DMS 273 (cell line): ENCODE measurements at regions not wholly inside any gene's neighbourhood (a gene's known extent, or its start where the extent isn't known, plus 50 kb on each side); places are given as distances from the start of the nearest gene placed in this dataset.

Source experiments
- DNase-seq: peaks from one replicate; lab custom pipeline; 2025; ENCODE audit not compliant: unreplicated experiment; lab: John Stamatoyannopoulos, UW

DNA sequence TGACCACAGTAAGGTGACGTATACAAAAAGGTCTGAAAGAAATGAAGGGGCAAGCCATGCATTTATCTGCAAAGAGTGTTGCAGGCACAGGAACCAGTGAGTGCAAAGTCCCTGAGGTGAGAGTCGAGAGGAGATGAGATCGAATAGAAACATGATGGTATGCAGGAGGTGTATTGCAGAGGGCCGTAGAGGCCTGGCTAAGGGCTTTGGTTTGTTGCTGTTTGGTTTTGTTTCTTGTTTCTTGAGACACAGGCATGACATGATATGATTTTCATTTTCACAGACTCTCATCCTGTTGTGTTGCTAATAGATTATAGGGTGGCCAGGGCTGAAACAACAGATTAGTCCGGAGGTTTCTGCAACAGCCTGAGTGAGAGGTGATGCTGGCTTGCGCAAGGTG, 80.4 kb downstream of the HSPH1 start:
- no peak for DNase-seq

DNA sequence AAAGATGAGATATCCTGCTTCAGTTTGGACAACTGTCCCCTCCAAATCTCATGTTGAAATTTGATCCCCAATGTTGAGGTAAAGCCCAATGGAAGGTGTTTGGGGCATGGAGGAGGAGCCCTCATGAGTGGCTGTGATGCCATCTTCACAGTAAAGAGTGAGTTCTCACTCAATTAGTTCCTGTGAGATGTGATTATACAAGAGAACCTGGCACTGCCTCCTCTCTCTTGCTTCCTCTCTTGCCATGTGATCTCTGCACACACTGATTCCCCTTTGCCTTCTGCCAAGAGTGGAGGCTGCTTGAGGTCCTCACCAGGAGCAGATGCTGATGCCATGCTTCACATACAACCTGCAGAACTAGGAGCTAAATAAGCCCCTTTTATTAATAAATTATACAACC, 86.9 kb downstream of the HSPH1 start:
- DNase-seq: no peak

DNA sequence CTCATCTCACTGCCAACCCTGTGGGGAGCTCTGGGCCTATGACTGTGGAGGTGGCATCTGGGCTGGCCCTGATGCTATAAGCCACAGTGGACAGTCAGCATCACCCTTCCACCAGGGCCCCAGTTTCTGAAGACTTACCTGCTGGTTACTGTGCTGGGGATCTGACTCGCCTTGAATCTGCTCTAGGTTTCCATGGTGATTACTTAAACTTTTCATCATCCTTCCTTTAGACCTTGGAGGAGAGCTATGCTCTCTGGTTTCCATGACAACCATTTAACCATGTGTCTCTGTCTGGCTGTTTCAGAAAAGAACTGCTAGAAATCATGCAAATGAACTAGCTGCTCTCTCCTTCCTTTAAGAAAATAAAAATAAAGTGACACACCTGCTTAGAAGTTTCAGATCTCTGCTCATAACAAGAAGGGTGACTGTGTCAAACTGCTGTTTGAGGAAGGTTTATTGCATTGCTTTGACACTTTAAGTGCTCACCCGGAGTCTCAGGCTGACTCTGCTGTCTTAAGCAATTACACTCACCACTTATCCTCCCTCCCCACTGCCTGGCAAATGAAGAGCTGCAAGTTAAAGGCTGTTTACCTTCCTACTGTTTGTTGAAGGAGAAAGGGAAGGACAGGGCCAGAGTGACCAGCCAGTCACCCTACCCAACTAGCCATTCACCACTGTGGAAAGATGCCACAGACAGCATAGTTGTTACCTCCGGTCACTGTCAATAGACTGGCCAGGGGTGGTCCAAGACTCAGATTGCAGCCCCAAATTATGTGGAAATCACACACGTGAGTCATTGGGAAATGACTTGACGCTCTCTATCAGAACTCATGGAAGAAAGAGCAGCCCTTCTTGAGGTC, 87.6 kb downstream of the HSPH1 start:
- DNase-seq: peak; percentile 6

- no peak for DNase-seq
Measured at GRCh38 chr13:31072041-31072440, 89.7 kb downstream of the HSPH1 start.

- no peak for DNase-seq
Measured at GRCh38 chr13:31069808-31070534, 91.7 kb downstream of the HSPH1 start.

DNA sequence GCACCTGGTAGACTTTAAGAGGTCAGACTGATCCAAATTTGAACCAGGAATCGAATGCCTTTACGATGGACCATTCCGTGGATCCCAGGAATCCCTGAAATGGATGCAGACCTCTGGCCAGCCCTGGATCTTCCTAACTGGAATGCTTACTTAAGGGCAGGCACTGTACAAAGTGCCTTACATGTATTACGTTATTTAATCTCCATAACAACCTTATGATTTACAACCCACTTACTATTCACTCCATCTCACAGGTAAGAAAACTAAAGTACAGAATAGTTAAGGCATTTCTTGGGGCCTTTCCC, 93.6 kb downstream of the HSPH1 start:
- no peak for DNase-seq

- DNase-seq: no peak
Measured at GRCh38 chr13:31067416-31068118, 94.1 kb downstream of the HSPH1 start.

- DNase-seq: no peak
Measured at GRCh38 chr13:31064636-31065035, 97.1 kb downstream of the HSPH1 start.

DNA sequence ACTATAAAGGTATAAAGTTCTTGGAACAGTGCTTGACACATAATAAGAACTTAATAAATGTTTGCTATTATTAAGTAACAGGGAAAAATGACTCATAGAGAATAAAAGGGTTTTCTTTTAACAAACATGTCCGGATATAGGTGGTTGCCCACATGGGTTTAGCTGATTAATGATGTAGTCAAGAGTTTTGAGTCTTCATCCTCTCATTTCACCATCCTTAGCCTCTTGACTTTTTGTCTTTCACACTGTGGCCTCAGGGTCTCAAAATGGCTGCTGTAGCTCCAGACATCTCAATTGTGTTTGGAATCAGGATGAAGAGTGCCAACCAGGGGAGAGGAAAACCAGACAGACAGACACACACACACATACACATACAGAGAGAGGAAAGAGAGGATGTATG, 97.9 kb downstream of the HSPH1 start:
- no peak for DNase-seq

DNA sequence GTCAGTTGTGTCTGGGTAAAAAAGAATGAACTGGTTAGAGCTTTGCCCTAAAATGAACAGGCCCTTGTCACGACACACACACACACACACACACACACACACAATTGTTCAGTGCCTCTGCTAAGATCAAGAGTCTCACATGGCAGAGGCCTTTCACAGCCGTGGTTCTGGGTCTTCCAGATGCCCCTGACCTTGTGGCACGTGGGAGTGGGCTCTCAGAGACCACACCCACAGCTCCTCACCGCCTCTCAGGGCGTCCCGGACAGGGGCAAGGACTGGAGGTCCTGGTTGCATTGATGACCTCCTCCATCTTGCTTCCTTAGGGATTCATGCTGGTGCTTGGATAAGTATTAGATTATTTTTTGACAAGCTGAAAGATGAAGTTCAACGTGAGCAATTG, 101.0 kb downstream of the HSPH1 start:
- DNase-seq: no peak

DNA sequence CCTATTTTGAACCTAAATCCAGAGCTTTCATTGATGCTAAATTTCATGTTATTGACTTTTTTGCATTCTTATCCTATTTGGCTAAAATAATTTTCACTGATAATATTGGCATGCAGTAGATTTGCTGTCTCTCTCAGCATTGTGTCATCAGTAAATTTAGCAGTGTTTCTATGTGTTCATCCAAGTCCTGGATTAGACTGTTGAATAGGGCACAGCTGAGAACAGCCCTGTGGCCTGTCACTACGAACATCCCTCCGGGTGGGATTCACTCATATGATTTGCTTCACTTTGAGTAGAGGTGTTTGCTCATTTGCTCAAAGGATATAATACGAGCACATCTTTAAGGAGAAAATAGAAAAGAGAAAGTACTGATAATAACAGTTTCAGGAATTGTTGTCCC, 101.5 kb downstream of the HSPH1 start:
- no peak for DNase-seq

DNA sequence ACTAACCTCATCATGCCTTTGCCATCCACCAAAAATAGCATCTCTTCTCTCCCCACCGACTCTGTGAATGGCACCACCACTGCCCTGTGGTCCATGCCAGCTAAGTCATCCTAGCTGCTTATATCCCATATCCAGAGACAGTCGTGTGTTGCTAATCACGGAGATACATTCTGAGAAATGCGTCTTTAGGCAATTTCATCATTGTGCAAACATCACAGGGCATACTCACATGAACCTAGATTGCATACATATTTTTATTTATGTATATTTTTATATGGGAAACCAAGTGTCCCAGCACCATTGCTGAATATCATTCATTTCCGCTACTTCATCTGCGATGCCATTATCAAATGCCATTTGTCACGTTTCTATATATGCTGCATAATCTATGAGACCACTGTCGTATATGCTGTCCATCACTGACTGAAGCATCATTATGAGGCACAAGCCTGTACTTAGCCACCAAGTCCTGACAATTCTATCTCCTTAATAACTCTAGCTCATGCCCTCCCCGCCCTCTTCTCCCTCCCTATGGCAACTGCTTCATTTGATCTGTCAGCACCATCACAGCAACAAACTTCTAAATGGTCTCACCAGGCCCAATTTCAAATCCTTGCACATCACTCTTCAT, 104.2 kb downstream of the HSPH1 start:
- DNase-seq: no peak

GRCh38 chr13:31056644-31057271, 104.9 kb downstream of the HSPH1 start:
- peak; percentile 2 for DNase-seq

GRCh38 chr13:31055589-31055988, 106.1 kb downstream of the HSPH1 start:
- DNase-seq: no peak

DNA sequence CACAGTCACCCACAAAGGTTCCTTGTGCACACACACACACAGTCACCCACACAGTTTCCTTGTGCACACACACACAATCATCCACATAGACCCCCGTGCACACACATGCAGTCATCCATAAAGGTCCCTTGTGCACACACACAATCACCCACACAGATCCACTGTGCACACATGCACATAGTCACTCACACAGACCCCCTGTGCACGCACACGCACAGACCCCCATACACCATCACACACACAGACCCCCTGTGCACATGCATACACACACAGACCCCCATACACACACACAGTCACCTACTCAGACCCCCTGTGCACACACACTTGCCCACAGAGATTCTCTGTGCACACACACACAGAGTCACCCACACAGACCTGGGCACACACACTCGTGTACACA, 107.1 kb downstream of the HSPH1 start:
- DNase-seq: no peak

GRCh38 chr13:31053896-31054295, 107.8 kb downstream of the HSPH1 start:
- no peak for DNase-seq

DNA sequence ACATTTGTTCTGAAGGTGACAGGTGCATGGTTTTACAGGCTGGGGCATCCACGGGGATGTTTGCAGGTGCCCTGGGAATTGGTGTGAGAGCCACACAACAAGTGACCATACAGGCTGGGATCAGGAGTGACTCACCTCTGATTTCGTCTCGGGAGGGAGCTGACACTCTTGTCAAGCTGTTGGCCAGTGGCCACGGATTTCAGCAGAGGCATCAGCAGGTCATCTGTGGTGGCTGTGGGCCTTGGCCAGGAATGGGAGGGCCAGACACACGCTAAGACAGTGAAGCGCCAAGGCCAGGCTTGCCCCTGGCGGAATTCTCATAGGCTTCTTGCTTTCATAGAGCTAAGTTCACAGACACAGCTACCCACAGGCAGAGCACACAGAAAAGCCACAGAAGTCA, 108.6 kb downstream of the HSPH1 start:
- DNase-seq: no peak

GRCh38 chr13:31052478-31052877, 109.2 kb downstream of the HSPH1 start:
- no peak for DNase-seq

DNA sequence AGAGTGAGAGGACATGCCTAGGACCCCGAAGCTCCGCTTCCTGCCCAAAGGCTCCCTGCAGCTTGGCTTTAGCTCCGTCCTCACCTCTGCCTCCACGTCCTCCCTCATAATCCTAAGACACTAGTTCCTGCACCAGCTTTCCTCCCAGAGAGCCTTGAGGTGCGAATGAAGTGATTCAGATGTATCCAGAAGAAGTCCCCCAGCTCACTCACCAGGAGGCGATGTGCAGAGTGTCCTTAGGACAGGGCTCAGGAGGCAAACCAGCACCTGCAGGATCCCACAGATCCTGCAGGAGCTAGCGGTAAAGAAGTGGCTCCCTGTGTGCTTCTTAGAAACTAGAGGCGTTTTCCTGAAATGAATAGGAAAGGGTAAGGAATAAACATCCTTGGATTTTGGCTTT, 109.7 kb downstream of the HSPH1 start:
- DNase-seq: peak; percentile 2

DNA sequence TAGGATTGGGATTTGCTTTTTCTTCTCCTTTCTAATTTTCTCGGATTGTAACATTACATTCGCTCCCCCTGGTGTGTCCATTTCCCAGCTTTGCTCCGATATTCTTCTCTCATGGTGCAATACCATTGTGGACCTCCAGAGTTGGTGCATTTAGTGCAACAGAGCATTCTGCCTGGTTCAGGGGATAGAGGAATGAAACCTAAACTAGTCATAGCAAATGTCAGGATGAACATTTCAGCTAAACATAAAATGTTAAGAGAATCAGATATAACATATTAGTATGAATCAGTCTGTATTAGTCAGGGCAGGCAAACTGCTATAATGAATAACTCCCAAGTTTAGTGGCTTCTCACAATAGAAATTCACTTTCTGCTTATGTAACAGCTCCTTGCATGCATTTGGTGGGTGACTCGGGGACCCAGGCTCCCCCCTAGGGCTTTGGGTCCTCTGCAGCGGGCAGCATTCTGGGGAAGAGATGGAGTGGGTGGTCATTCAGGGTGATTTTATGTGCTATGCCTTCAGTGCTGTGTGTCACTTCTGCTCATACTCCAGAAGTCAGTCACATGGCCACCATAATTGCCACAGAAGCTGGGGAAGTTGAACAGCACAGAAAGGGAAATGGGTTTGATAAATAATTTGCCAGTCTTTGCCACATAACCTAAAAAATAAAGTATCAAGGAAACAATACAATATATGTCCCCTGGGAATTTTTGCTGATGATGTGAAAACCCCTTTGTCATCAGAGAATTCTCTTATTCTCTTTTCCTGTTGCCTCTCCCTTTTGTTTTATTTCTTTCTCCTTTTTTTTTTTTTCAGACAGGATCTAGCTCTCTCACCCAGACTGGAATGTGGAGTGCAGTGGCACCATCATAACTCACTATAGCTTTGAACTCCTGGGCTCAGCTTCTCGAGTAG, 111.0 kb downstream of the HSPH1 start:
- no peak for DNase-seq
